GM21529 (cell line): ENCODE measurements at regions not wholly inside any gene's neighbourhood (a gene's known extent, or its start where the extent isn't known, plus 50 kb on each side); places are given as distances from the start of the nearest gene placed in this dataset.

ENCODE experiments used
- ATAC-seq: cut with Tn5 transposase; IDR thresholded peaks from one replicate; pipeline ENCODE4 v1.9.1; 2021; ENCODE audit not compliant: unreplicated experiment

DNA sequence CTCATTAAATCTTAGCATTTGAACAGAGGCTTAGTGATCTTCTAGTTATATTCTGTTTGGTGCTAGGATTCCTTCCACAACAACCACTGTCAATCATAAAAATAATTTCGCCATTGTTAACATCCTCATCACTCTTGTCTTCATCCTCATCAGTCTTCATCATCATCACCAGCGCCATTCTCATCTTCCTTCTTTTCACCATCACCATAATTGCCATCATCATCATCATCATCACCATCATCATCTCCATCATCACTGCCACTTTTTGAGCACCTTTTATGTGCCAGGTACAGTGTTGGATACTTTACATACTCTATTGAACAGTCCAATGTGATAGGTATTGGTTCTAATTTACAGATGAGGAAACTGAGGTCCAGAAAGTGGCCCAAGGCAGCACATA lies 245.7 kb downstream of the PTPRU start:
- ATAC-seq, result no peak

DNA sequence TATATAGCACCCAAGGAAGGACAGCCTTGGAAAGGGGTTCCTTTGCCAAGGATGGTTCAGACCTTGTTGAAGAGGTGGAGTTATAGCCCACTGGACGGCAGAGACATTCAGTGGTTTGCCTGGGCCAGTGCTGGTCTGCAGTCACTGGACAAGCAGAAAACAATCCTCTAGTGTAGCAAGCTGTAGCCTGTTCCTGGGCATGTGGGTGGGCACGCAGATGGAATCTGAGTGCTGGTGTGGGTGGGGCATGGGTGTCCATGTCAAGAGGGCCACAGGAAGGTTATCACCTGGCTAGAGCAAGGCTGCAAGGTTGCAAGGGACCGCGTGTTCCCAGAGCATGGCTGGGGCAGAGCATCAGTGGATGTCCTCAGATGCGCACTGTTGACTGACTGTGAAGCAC lies 244.7 kb downstream of the PTPRU start:
- ATAC-seq, result no peak

DNA sequence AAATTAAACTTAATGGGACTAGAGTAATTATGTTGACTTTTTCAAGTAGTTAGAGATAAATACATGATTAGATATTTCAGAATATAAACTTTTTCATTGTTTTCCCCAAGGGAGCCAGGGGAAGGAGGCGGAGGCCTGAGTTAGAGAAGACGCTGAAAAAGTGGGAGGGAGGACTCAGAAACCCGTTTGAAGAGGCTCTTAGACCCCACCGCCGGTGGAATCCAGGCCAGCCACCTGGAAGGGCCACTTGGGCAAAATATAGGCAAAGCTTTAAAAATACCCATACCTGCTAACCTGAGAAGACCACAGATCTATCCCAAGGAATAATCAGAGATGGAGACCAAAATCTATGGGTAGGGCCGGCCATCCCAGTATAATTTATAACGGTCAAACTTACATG lies 242.6 kb downstream of the PTPRU start:
- no peak for ATAC-seq

GRCh38 chr1:29478151-29478791 lies 241.9 kb downstream of the PTPRU start:
- no peak for ATAC-seq

DNA sequence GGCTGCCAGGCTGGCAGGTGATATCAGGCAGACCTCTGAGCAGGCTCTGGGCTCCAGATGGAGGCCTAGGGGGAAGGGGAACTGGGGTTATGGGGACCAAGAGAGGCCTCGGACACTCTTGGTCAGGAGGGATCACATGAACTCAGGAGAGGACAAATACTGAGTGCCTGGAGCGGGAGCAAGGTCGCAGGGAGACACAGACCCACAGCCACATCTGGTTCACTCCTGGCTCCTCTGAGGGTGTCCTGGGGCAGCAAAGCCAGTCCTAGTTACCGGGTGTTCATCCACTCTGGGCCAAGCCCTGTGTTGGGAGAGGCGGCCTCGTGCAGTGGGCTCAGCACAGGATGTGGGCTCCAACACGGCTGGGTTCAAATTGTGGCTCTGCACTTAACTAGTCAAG lies 239.0 kb downstream of the PTPRU start:
- no peak for ATAC-seq

- ATAC-seq, result no peak
These were observed 238.2 kb downstream of the PTPRU start for GRCh38 chr1:29474274-29475244.

- ATAC-seq, result no peak
These were observed 237.0 kb downstream of the PTPRU start for GRCh38 chr1:29473161-29473855.

DNA sequence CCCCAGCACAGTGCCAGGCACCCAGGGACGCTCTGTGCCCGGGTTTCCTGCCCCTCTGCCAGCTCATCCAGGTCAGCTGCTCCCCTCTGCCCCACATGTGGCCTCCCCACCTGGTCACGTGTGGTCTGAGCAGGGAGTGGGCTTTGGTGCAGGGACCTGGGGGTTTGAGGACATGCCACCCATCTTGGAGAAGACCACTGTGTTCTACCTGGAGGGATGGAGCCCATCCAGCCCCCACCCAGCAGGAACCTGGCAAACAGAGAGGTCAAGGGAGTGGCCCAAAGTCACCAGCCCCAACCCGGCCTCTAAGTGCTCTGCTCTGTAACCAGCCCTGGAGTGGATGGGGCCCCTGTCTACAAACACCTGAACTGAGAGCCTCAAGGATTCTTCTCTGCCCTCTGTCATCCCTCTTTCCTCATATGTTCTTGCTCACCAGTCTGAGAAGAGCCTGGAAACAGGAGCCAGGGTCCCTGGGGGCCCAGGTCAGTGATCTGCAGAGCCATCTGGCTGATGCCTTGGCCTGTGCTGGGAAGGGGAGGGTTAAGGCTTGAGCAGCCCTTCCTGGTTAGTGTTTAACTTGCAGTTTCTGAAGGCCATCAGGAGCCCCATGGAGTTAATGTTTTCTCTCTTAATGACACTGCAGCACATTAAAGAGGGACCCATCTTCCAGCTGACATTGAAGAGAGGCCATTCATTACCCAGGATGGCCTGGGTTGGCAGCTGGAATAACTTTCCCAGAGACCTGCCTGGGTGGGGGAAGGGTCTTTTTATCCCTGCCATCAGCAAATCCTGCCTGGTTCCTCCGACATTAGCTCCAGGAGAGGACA lies 235.4 kb downstream of the PTPRU start:
- no peak for ATAC-seq

DNA sequence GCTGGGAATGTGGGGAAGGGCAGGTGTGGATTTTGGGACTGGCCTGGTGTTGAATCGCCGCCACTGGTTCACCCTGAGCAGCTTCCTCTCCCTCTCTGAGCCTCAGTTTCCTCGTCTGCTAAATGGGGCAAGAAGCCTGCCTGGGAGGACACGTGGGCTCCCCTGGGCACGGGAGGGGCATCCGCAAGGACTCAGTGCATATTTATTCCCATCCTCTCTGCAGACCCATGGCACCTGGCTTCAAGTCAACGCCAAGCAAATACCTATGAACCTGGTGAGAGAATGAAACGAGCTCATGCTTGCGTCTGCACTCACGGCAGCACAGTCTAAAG lies 234.4 kb downstream of the PTPRU start:
- ATAC-seq, result no peak

DNA sequence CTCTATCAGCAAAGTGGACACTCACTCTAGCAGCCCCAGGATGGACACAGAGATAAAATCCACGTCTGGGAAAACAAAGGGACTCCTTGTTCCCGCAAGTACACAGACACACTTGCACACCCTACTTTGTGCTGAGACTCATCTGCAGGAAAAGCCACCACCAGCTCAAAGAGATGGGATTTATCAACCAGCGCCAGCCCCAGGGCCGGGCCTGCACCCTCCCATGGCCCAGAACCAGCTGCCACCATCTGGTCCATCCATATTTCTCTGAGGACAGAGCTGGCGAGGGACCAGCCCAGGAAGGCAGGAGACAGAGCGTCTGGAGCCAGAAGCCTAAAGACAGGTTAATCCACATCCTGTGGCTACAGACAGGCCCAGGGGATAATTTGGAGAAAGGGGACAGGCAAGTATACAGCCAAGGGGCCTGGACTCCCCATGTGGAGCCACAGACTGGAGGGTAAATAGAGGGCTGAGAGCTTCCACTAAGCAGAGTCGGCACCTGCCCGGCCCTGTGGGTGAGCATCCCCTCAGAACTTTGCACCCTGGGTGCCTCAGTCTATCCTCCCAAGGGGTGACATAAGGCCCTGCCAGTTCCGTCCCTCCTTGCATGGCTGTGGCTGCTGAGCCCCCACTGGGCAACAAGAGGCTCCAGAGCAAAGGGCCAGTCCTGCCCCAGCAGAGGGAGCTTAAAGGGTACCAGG lies 233.9 kb downstream of the PTPRU start:
- no peak for ATAC-seq

DNA sequence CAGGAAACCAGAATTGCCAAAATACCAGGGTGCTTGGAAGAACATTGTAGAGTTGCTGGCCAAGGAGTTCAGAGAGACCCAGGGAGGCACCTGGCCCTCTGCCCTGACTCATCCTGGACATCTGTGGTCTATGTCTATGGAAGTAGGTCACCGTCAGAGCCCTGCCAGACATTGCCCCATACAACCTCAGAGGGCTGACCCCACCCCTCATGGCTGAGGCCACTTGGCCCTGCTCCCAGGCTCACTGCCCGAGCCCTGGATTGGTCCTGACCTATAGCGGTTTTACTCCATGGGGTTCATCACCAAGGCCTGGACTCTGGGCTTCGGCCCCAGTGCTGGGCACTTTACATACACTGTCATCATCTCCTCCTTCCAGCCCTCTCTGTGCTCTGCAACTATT lies 233.1 kb downstream of the PTPRU start:
- no peak for ATAC-seq

- no peak for ATAC-seq
These were observed 231.9 kb downstream of the PTPRU start for GRCh38 chr1:29467989-29468900.

- no peak for ATAC-seq
These were observed 229.9 kb downstream of the PTPRU start for GRCh38 chr1:29466258-29466657.

- ATAC-seq, result no peak
These were observed 229.4 kb downstream of the PTPRU start for GRCh38 chr1:29465755-29466154.

DNA sequence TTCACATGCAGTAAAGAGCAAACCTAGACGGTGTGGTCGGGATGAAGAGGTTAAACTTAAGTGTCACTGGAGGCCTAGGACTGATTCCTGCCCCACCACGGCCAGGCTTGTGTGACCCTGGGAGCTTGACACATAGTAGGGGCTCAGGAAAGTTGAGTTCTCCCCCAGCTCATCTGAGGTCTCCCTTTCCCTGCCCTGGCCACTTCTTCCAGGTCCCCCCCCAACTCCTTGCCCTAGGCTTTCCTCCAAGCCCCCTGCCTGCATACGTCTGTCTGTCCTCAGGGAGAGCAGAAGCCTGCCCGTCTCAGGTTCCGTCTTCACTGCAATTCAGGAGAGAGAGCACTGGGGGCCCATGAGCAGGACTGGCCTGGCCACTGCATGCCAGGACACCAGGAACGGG lies 225.8 kb downstream of the PTPRU start:
- no peak for ATAC-seq

GRCh38 chr1:29461115-29461739 lies 224.9 kb downstream of the PTPRU start:
- no peak for ATAC-seq

GRCh38 chr1:29460694-29461093 lies 224.4 kb downstream of the PTPRU start:
- no peak for ATAC-seq

GRCh38 chr1:29460041-29460610 lies 223.8 kb downstream of the PTPRU start:
- ATAC-seq, result no peak

DNA sequence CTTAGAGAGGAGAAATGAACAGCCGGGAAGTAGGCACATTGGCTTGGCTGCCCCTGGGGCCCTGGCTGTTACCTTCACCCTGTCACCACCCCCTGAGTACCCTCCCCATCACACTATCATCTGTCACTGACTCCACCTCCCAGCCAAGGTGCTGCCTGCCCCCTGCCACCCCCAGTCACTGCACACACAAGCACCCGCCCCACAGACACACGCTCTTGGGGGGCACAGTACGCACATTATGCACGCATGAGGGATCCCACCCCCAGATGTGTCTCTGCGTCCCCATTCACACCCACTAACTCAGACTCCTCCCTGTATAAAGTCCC lies 223.3 kb downstream of the PTPRU start:
- ATAC-seq, result no peak
